SK-N-SH (cell line): ENCODE measurements at regions not wholly inside any gene's neighbourhood (a gene's known extent, or its start where the extent isn't known, plus 50 kb on each side); places are given as distances from the start of the nearest gene placed in this dataset.

Source experiments
- CTCF ChIA-PET: fragments of 300-600, 350-600 bp; formaldehyde crosslinking; extraction: SDS; loops from one replicate; lab custom pipeline; 2021; lab: Yijun Ruan, JAX
- POLR2A ChIA-PET: fragments of 350-600 bp; sonication (Branson Sonifier 250); formaldehyde crosslinking; extraction: SDS; loops from one replicate; lab custom pipeline; 2020; ENCODE audit warnings: antibody characterized with exemption, inconsistent platforms; lab: Yijun Ruan, JAX
- DNase-seq: peaks from one replicate; pipeline ENCODE4 v3.0.0; 2012
- H2AFZ ChIP-seq: fragments of 200-600 bp; sonication (generic); 2 replicates; pipeline ENCODE4 v1.8.1; 2016; ENCODE audit warnings: antibody characterized with exemption, mild to moderate bottlenecking, low read depth
- H3F3A ChIP-seq: fragments of 200-600 bp; sonication (generic); replicated peaks from 2 replicates; pipeline ENCODE3; 2016; ENCODE audit warnings: antibody characterized with exemption, mild to moderate bottlenecking; ENCODE audit not compliant: insufficient read depth
- H3K27ac ChIP-seq, 2 experiments: fragments of 200-500 bp in 1 of 2; fragments of 200-600 bp in 1 of 2; sonication (Bioruptor generic) in 1 of 2; sonication (generic), shearing (Covaris generic) in 1 of 2; 2 replicates each; pipeline versions ENCODE4 v1.5.1 to v1.6.1; 2014 to 2016; ENCODE audit warnings: low read depth in 2 of 2, inconsistent platforms in 1 of 2, low read length in 1 of 2, mild to moderate bottlenecking in 1 of 2, mixed read lengths in 1 of 2
- H3K27me3 ChIP-seq: fragments of 200-600 bp; sonication (generic), shearing (Covaris generic); 2 replicates; pipeline ENCODE4 v1.6.1; 2016; ENCODE audit warnings: mixed run types; ENCODE audit not compliant: insufficient read depth
- H3K36me3 ChIP-seq, 2 experiments: fragments of 200-500 bp in 1 of 2; fragments of 200-600 bp in 1 of 2; sonication (Bioruptor generic) in 1 of 2; sonication (generic) in 1 of 2; replicated peaks in 1 of 2; 2 replicates each; pipeline versions ENCODE3 to v1.5.1; 2014 to 2016; ENCODE audit warnings: low read length in 1 of 2, mild to moderate bottlenecking in 1 of 2; ENCODE audit not compliant: insufficient read depth in 2 of 2, control insufficient read depth in 1 of 2
- H3K4me1 ChIP-seq, 2 experiments: fragments of 200-500 bp in 1 of 2; fragments of 200-600 bp in 1 of 2; sonication (Bioruptor generic) in 1 of 2; sonication (generic), shearing (Covaris generic) in 1 of 2; 2 replicates each; pipeline versions ENCODE4 v1.5.1 to v1.6.1; 2014 to 2016; ENCODE audit warnings: low read depth in 1 of 2, low read length in 1 of 2, mixed run types in 1 of 2; ENCODE audit not compliant: insufficient read depth in 2 of 2, control insufficient read depth in 1 of 2
- H3K4me2 ChIP-seq: fragments of 200-600 bp; sonication (generic), shearing (Covaris generic); 2 replicates; pipeline ENCODE4 v1.6.1; 2017; ENCODE audit warnings: mixed run types
- H3K4me3 ChIP-seq, 2 experiments: fragments of 200-500 bp in 1 of 2; fragments of 200-600 bp in 1 of 2; sonication (Bioruptor generic) in 1 of 2; sonication (generic), shearing (Covaris generic) in 1 of 2; 2 replicates each; pipeline versions ENCODE4 v1.5.1 to v1.8.1; 2014 to 2016; ENCODE audit warnings: low read depth in 2 of 2, inconsistent platforms in 1 of 2, low read length in 1 of 2, mild to moderate bottlenecking in 1 of 2, mixed read lengths in 1 of 2, moderate library complexity in 1 of 2
- H3K79me2 ChIP-seq: fragments of 200-600 bp; sonication (generic); 2 replicates; pipeline ENCODE4 v1.8.1; 2017; ENCODE audit warnings: mild to moderate bottlenecking; ENCODE audit not compliant: insufficient read depth
- H3K9ac ChIP-seq: fragments of 200-600 bp; sonication (generic); 2 replicates; pipeline ENCODE4 v1.6.1; 2017; ENCODE audit warnings: mixed run types
- H3K9me2 ChIP-seq: fragments of 200-600 bp; sonication (generic); 2 replicates; pipeline ENCODE4 v1.6.1; 2017; ENCODE audit warnings: mixed run types
- H3K9me3 ChIP-seq: fragments of 200-600 bp; sonication (generic); 2 replicates; pipeline ENCODE4 v1.6.1; 2017; ENCODE audit warnings: mixed run types, mild to moderate bottlenecking, moderate library complexity
- H4K20me1 ChIP-seq: fragments of 200-600 bp; sonication (generic); 2 replicates; pipeline ENCODE4 v1.6.1; 2017; ENCODE audit warnings: mild to moderate bottlenecking, mixed run types; ENCODE audit not compliant: insufficient read depth
- CHD2 ChIP-seq: fragments of 150-350 bp; IDR thresholded peaks from 2 replicates; pipeline ENCODE4 v1.6.1; 2018; ENCODE audit warnings: low read length; ENCODE audit not compliant: partially characterized antibody
- CTCF ChIP-seq: fragments of 200-600 bp; sonication (generic); IDR thresholded peaks from 2 replicates; pipeline ENCODE4 v1.6.1; 2017; ENCODE audit warnings: antibody characterized with exemption, mild to moderate bottlenecking, moderate library complexity
- EP300 ChIP-seq, 2 experiments: IDR thresholded peaks; 2 replicates each; pipeline versions ENCODE4 v1.4.0 to v1.6.1; 2012; ENCODE audit warnings: borderline replicate concordance in 1 of 2, low read depth in 1 of 2, low read length in 1 of 2
- FOXM1 ChIP-seq: IDR thresholded peaks from 2 replicates; pipeline ENCODE4 v1.4.0; 2012; ENCODE audit warnings: low read depth, mild to moderate bottlenecking
- GABPA ChIP-seq: IDR thresholded peaks from 2 replicates; pipeline ENCODE4 v1.4.0; 2012; ENCODE audit warnings: low read depth, mild to moderate bottlenecking
- IRF3 ChIP-seq: fragments of 150-350 bp; IDR thresholded peaks from 2 replicates; pipeline ENCODE4 v1.6.1; 2016; ENCODE audit warnings: mild to moderate bottlenecking, low read depth, low read length
- MXI1 ChIP-seq: IDR thresholded peaks from 2 replicates; pipeline ENCODE4 v1.6.1; 2012; ENCODE audit warnings: mild to moderate bottlenecking, low read depth, low read length, improper control_type of control experiment
- POLR2AphosphoS5 ChIP-seq: IDR thresholded peaks from 2 replicates; pipeline ENCODE4 v1.6.1; 2012; ENCODE audit warnings: low read depth, low read length
- RAD21 ChIP-seq: IDR thresholded peaks from 2 replicates; pipeline ENCODE4 v1.6.1; 2012; ENCODE audit warnings: mild to moderate bottlenecking, low read length
- RCOR1 ChIP-seq: fragments of 150-350 bp; IDR thresholded peaks from 2 replicates; pipeline ENCODE4 v1.6.1; 2017; ENCODE audit warnings: antibody characterized with exemption, low read length
- SMC3 ChIP-seq: IDR thresholded peaks from 2 replicates; pipeline ENCODE4 v1.6.1; 2012; ENCODE audit warnings: low read depth, low read length, improper control_type of control experiment
- WGBS: methylation state at CpG from one replicate; pipeline ENCODE4 v1.1.6; 2017; ENCODE audit warnings: low lambda C conversion rate; 5-methylcytosine and 5-hydroxymethylcytosine counted together
- TF ChIP-seq, protein P1 (sequence below): IDR thresholded peaks from 2 replicates; pipeline ENCODE4; 2012

GRCh38 chr1:13952985-13953384 lies 253.0 kb downstream of the PRDM2 start (continued):
- TF ChIP-seq POLR2AphosphoS5 (no peak), GABPA (no peak), CHD2 (no peak)
- TF ChIP-seq, protein P1, sequence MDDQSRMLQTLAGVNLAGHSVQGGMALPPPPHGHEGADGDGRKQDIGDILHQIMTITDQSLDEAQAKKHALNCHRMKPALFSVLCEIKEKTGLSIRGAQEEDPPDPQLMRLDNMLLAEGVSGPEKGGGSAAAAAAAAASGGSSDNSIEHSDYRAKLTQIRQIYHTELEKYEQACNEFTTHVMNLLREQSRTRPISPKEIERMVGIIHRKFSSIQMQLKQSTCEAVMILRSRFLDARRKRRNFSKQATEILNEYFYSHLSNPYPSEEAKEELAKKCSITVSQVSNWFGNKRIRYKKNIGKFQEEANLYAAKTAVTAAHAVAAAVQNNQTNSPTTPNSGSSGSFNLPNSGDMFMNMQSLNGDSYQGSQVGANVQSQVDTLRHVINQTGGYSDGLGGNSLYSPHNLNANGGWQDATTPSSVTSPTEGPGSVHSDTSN, result no peak

GRCh38 chr1:13956393-13956792 lies 256.4 kb downstream of the PRDM2 start:
- H3K9me3 ChIP-seq, result no peaks in the 10 kb centered on the region
- H3K4me2 ChIP-seq, result no peak overlapping the region
- H3K27me3 ChIP-seq, result no peaks in the 10 kb centered on the region
- H3F3A ChIP-seq, result no peaks in the 10 kb centered on the region
- no peak overlapping the region for H3K9ac ChIP-seq
- no peaks in the 10 kb centered on the region for H3K4me1 ChIP-seq
- no peaks in the 10 kb centered on the region for H3K9me2 ChIP-seq
- WGBS, result 4% methylated on average over 4 of the region's 4 CpGs
- DNase-seq, result no peak
- no peaks in the 10 kb centered on the region for H4K20me1 ChIP-seq
- no peak for TF ChIP-seq RCOR1
- no peak for TF ChIP-seq FOXM1
- no peak for TF ChIP-seq IRF3
- H3K27ac ChIP-seq, result no peak overlapping the region
- no peaks in the 10 kb centered on the region for H3K36me3 ChIP-seq
- POLR2A ChIA-PET, result no interaction called here
- H2AFZ ChIP-seq, result no peak overlapping the region
- no peak overlapping the region for H3K4me3 ChIP-seq
- no peaks in the 10 kb centered on the region for H3K79me2 ChIP-seq
- CTCF ChIA-PET, result interaction anchor here (0.7 to 0.9 kb wide), 2 partner anchors 10 to 128 kb away, joined by 3 read pairs; no protein-coding TSS in a partner anchor

- Histone ChIP-seq H3K36me3 (no peaks in the 10 kb centered on the region), H3K27me3 (no peaks in the 10 kb centered on the region), H3K4me3 (no peak overlapping the region; a peak in 1 of 4 replicates), H3K79me2 (no peaks in the 10 kb centered on the region), H3F3A (no peaks in the 10 kb centered on the region), H3K4me2 (0 out of 2 replicates have a peak overlapping the region, but pooled peaks have one; percentile 27), H4K20me1 (no peaks in the 10 kb centered on the region), H3K9me3 (no peaks in the 10 kb centered on the region), H3K9ac (no peak overlapping the region), H2AFZ (no peak overlapping the region), H3K4me1 (no peaks in the 10 kb centered on the region), H3K9me2 (no peaks in the 10 kb centered on the region), H3K27ac (no peak overlapping the region)
- TF ChIP-seq CTCF (peak; percentile 94), SMC3 (peak; percentile 91), MXI1 (no peak), RAD21 (peak; percentile 94), EP300 (IDR thresholded peaks at IDR 0.05; ENCODE audit: borderline replicate concordance in 1 of 2, low read depth in 1 of 2, low read length in 1 of 2) (no peak)
- 8% methylated on average over 10 of the region's 12 CpGs for WGBS
- DNase-seq, result peak; percentile 65
- ChIA-PET POLR2A (no interaction called here), CTCF (interaction anchor here (0.7 to 3.0 kb wide), 10 partner anchors 9 to 307 kb away, joined by 3 to 31 read pairs (median 4); no protein-coding TSS in a partner anchor)
Observed at GRCh38 chr1:13960375-13960987, 260.5 kb downstream of the PRDM2 start.
